Fibroblast of the aortic adventitia (primary cell): ENCODE measurements at regions not wholly inside any gene's neighbourhood (a gene's known extent, or its start where the extent isn't known, plus 50 kb on each side); places are given as distances from the start of the nearest gene placed in this dataset.

Source experiments
- DNase-seq: peaks from one replicate; pipeline ENCODE4 v3.0.0-alpha.2; 2010; ENCODE audit warnings: low read depth
- H3K4me3 ChIP-seq: 2 replicates; pipeline ENCODE4 v1.5.1; 2011; ENCODE audit warnings: low read depth, mild to moderate bottlenecking, control low read depth, low read length, moderate library complexity
- CTCF ChIP-seq: IDR thresholded peaks from 2 replicates; pipeline ENCODE4 v1.5.1; 2011; ENCODE audit warnings: mild to moderate bottlenecking, low read length, control low read depth, inconsistent platforms; ENCODE audit not compliant: insufficient read depth

GRCh38 chr5:34496701-34497469 lies 159.2 kb upstream of the RAI14 start:
- DNase-seq, result peak; percentile 39
- no peak for TF ChIP-seq CTCF
- no peak overlapping the region for H3K4me3 ChIP-seq

GRCh38 chr5:34497470-34497808 lies 158.7 kb upstream of the RAI14 start:
- no peak overlapping the region for H3K4me3 ChIP-seq
- DNase-seq, result no peak
- no peak for TF ChIP-seq CTCF

- TF ChIP-seq CTCF, result no peak
- DNase-seq, result no peak
- no peak overlapping the region for H3K4me3 ChIP-seq
Measured at GRCh38 chr5:34498572-34498971, 157.6 kb upstream of the RAI14 start.

- DNase-seq, result peak; percentile 73
- no peak overlapping the region for H3K4me3 ChIP-seq
- TF ChIP-seq CTCF, result no peak
Measured at GRCh38 chr5:34499001-34499734, 157.0 kb upstream of the RAI14 start.

- peak; percentile 61 for DNase-seq
- no peak for TF ChIP-seq CTCF
Measured at GRCh38 chr5:34500236-34500847, 155.8 kb upstream of the RAI14 start.

GRCh38 chr5:34501016-34501415 lies 155.1 kb upstream of the RAI14 start:
- no peak for TF ChIP-seq CTCF
- DNase-seq, result no peak
- no peak overlapping the region for H3K4me3 ChIP-seq

More at GRCh38 chr5:34500236-34500847, 155.8 kb upstream of the RAI14 start:
- no peak overlapping the region for H3K4me3 ChIP-seq
